NCI-H146 treated with DMSO at 0.1 percent for 48 hours (cell line): ENCODE measurements at regions not wholly inside any gene's neighbourhood (a gene's known extent, or its start where the extent isn't known, plus 50 kb on each side); places are given as distances from the start of the nearest gene placed in this dataset.
"Not testable (repeated sequence)": the region's sequence is repeated elsewhere in the genome, so short reads cannot be mapped to it uniquely, and the experiment has no call there.

Experiments used
- DNase-seq: peaks from one replicate; lab custom pipeline; 2025; ENCODE audit not compliant: unreplicated experiment; lab: John Stamatoyannopoulos, UW

- no peak for DNase-seq
Observed at GRCh38 chr1:89436856-89437255, 73.0 kb downstream of the GBP6 start.

- not testable (repeated sequence) for DNase-seq
Observed at GRCh38 chr1:89438301-89438700, 74.4 kb downstream of the GBP6 start.

GRCh38 chr1:89440911-89441310 is 77.1 kb downstream of the GBP6 start:
- DNase-seq = no peak

- DNase-seq = no peak
Observed at GRCh38 chr1:89444791-89445190, 79.8 kb upstream of the LRRC8B start.

GRCh38 chr1:89451011-89451410 is 73.6 kb upstream of the LRRC8B start:
- no peak for DNase-seq

GRCh38 chr1:89453123-89453972 is 71.3 kb upstream of the LRRC8B start:
- DNase-seq = no peak

- peak; percentile 49 for DNase-seq
Observed at GRCh38 chr1:89454845-89455521, 69.6 kb upstream of the LRRC8B start.

GRCh38 chr1:89457046-89457445 is 67.6 kb upstream of the LRRC8B start:
- DNase-seq = no peak

GRCh38 chr1:89459081-89459480 is 65.5 kb upstream of the LRRC8B start:
- no peak for DNase-seq

- DNase-seq = no peak
Observed at GRCh38 chr1:89460325-89460724, 64.3 kb upstream of the LRRC8B start.

GRCh38 chr1:89462250-89462649 is 62.4 kb upstream of the LRRC8B start:
- DNase-seq = no peak

- DNase-seq = no peak
Observed at GRCh38 chr1:89464008-89464407, 60.6 kb upstream of the LRRC8B start.

GRCh38 chr1:89465201-89465600 is 59.4 kb upstream of the LRRC8B start:
- no peak for DNase-seq

- no peak for DNase-seq
Observed at GRCh38 chr1:89466307-89466930, 58.2 kb upstream of the LRRC8B start.

- no peak for DNase-seq
Observed at GRCh38 chr1:89472253-89472652, 52.4 kb upstream of the LRRC8B start.

GRCh38 chr1:89472886-89473417 is 51.7 kb upstream of the LRRC8B start:
- no peak for DNase-seq
